Brain pericyte (primary cell): ENCODE measurements at regions not wholly inside any gene's neighbourhood (a gene's known extent, or its start where the extent isn't known, plus 50 kb on each side); places are given as distances from the start of the nearest gene placed in this dataset.
A peak's percentile ranks its signal among the peaks of the same experiment; 100 is the strongest.
"Not testable (repeated sequence)": the region's sequence is repeated elsewhere in the genome, so short reads cannot be mapped to it uniquely, and the experiment has no call there.

Source experiments
- DNase-seq: peaks from one replicate; pipeline ENCODE4 v3.0.0-alpha.2; 2012; ENCODE audit warnings: low read depth, low spot score

GRCh38 chr6:149127212-149127611, 190.3 kb upstream of the TAB2 start:
- DNase-seq, result no peak

DNA sequence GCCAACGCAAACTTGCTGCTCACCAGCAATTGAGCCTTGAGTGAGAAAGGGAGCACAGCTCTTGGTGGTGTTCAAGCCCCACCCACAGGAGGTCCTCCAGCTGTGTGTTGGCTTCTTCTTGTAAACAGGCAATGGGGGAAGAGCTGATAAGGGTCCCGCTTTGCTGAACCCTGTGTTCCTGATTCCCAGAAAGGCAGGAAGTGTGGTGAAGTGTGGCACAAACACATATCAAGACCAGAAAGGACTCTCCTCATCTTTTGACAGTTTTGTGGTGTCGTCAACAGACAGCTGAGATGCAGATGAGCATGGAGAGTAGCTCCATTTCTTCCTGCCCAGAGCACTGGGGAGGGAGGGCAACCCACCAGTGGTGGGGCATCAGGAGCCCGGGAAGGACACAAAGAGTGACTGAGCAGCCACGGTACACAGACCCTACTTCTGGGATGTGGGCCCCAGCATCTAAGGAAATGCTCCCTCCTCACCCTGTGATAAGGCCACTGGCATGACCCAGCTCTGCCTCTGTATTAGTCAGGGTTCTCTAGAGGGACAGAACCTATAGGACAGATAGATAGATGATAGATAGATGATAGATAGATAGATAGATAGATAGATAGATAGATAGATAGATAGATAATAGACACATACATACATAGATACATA, 188.9 kb upstream of the TAB2 start:
- no peak for DNase-seq

- DNase-seq, result no peak
Observed at GRCh38 chr6:149129371-149130077, 188.0 kb upstream of the TAB2 start.

DNA sequence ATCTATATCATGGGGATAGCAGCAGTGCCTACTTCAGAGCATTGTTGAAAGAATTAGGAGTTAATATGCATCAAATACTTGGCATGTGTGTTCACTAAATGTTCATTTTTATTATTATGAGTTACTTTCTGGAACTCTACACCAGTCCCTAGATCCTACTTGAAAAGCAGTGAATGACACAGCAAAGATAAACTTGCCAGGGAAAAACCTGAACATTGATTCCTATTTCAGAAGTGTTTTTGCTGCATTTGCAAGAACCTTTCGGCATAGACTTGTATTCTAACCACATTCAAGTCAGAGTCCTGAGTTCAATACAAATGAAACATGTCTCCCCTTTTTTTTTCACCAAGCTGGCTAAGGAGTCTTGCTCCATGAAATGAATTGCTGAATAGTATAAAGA, 187.4 kb upstream of the TAB2 start:
- DNase-seq, result no peak

DNA sequence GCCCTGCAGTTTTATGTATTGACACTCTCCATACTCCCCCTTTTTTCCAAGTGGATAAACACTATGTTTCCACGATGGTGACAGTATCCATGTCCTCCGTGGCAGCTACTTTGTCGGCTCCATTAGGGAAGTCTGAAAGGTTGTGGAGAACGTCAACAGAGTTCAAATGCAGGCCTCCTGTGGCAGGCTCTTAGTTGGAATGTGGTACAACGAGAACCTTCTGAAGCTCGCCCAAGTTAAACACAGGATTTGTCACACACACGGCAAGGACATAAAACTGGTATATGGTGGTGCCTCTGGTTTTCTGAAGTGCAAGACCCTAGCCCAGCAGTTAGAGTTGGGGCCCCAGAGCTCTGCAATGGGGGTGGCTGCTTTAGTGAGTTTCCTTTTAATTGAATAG, 187.0 kb upstream of the TAB2 start:
- no peak for DNase-seq

DNA sequence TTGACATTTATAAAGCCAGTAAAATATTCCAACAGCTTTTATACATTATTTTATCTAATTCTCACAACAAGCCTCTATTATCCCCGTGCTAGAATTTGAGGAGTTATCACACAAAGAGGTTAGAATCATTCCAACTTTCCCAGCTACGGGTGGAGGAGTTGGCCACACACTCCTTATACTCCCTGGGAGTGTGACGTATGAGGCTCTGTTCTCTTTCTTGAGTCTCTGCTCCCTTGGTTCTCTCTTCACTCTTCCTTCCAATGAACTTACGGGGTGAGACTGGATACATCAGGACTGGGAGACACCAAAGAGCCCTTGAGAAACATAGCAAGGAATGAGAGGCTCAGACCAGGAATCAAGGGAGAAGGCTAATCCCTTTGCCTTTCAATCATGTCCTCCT, 185.6 kb upstream of the TAB2 start:
- DNase-seq, result no peak

GRCh38 chr6:149132336-149132735, 185.2 kb upstream of the TAB2 start:
- no peak for DNase-seq

DNA sequence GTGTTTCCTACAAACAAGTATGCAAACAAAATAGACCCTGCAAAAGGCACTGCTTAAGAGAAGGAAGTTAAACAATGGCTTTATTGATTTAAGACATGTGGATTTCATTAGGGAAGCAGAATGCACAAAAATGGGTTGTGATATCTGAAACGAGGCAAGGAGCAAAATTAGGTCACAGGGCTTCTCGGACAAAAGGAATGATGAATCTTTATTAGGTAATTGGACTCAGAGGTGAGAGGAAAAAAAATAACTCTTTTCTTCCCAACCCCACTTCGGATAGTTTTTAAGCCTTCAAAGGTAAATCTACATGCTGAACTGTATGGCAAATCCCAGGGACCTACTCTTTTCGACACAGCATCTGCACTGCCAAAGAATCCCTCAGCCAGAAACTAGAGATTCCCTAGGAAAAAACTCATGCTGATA, 183.0 kb upstream of the TAB2 start:
- DNase-seq, result peak; percentile 55

DNA sequence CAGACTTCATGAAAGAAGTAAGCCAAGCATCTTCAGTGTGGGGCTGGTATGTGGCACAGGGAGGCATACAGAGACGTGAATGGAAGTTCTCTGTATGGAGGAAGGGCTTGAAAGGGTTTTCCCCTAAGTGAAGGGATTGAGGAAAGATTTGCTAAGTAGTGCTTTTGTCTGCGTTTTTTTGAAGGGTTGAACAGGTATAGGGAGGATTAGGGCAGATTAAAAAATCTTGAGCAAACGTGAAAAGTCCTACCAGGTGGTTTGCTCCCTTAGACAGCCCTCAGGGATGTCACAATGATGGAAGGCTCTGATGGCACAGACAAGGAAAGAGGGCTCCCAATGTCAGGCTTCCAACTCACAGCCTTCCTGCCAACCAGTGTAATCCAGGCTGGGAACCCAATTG, 181.7 kb upstream of the TAB2 start:
- DNase-seq, result no peak

DNA sequence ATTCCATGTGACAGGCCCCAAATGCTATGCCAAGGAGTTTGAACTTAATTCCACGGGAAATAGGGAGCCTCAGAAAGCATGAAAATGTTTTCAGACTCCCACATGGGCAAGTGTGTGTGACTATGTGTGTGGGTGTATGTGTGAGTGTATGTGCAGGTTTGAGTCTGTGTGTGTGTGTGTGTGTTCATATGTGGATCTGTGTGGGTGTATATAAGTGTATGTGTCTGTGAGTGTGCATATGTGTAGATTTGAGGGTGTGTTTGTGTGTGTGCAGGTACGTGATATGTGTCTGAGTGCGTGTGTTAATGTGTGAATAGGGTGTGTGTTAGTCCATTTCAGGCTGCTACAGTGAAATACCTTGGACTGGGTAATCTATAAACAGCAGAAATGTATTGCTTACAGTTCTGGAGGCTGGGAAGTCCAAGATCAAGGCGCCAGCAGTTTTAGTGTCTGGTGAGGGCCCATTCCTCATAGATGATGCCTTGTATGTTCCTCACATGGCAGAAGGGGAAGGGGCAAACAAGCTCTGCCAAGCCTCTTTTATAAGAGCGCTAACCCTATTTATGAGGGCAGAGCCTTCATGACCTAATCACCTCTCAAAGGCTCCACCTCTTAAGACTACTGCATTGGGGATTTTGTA, 181.1 kb upstream of the TAB2 start:
- no peak for DNase-seq

DNA sequence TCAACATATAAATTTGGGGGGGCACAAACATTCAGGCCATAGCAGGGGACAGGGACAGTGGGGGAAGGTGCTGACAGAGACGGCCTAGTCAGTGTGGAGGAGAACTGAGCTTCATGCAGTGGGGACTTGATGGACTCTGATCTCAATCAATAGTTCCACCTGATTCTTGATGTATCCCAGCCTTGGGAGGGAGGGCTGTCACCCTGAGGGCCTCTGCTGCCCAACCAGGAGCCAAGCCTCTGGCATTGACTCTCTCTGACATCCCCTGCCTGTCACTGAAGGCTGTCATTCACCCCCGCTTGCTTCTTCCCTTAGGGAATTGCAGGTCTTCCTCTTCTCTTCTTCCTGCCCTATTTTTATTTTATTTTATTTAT, 180.6 kb upstream of the TAB2 start:
- DNase-seq, result no peak

- no peak for DNase-seq
Observed at GRCh38 chr6:149137594-149137993, 179.9 kb upstream of the TAB2 start.

DNA sequence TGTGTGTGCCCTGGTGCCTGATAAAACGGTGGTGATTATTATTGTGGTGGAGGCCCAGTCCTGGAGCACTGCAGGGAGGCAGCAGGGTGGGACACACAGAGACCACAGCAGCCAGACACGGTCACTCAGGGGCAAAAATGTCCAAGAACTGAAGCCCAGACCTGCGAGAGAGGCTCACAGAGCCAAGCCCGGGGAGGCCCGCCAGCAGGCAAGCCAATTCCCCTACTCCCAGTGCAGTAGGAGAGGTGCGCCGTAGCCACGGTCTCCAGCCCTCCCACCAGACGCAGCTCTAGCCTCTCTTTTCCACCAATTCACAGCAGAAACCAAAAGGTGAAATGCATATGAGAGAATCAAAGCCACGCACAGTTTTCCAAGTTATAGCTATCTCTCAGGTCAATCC, 179.4 kb upstream of the TAB2 start:
- DNase-seq, result no peak

GRCh38 chr6:149138699-149139294, 178.7 kb upstream of the TAB2 start:
- DNase-seq, result no peak

DNA sequence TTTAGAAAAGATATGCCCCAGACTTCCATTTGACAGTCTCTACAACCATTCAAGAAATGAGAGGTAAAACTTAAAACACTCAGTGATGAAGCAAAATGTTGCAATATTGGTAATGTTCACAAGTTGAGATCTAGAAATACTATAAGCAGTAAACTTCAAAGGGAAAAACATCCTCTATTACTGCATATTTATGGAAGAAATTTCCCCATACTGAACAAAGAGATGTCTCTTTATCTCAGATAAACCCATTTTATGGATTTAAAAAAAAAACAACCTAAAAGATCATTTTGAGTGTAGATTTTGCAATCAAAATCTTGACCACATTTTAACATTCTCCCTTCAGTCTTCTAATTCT, 177.8 kb upstream of the TAB2 start:
- no peak for DNase-seq

- DNase-seq, result no peak
Observed at GRCh38 chr6:149140137-149140909, 177.2 kb upstream of the TAB2 start.

- DNase-seq, result no peak
Observed at GRCh38 chr6:149140910-149141290, 176.6 kb upstream of the TAB2 start.

DNA sequence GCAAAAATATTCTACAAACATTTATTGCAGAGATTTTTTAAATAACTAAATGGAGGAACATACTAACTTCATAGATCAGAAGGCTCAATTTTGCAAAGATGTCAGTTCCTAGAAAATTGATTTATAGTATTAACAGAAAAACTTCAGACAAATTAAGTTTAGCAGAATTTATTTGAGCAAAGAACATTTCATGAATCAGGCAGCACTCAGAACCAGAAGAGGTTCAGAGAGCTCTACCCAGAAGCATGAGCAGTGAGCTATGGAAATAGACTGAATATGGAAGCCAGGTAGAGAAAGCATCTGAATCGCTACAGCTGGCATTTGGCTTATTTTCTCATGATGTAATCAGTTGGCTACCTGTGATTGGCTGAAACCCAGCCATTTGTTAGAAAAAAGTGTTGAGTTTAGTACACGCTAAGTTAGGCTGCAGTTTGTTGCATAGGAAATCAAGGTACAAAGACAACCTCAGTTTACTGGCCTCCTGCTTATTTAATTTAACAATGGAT, 174.5 kb upstream of the TAB2 start:
- DNase-seq, result no peak

- not testable (repeated sequence) for DNase-seq
Observed at GRCh38 chr6:149145800-149146199, 171.7 kb upstream of the TAB2 start.

DNA sequence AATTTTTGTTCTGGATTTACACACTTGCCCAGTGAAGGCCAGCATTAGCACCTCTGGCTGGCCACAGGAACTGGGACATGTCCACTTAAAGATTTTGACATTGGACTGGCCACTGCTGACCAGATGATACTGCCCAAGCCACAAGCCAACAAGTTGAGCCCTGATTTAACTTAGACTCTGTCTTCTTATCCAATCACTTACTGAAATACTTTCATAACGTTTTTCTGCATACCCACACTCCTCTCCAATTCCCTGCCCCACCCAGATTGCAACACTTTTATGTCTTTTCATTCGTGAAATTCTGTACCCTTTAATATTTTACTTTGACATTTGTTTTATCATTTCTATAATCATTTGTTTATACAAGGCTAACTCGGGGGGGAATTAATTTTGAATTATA, 170.3 kb upstream of the TAB2 start:
- no peak for DNase-seq

DNA sequence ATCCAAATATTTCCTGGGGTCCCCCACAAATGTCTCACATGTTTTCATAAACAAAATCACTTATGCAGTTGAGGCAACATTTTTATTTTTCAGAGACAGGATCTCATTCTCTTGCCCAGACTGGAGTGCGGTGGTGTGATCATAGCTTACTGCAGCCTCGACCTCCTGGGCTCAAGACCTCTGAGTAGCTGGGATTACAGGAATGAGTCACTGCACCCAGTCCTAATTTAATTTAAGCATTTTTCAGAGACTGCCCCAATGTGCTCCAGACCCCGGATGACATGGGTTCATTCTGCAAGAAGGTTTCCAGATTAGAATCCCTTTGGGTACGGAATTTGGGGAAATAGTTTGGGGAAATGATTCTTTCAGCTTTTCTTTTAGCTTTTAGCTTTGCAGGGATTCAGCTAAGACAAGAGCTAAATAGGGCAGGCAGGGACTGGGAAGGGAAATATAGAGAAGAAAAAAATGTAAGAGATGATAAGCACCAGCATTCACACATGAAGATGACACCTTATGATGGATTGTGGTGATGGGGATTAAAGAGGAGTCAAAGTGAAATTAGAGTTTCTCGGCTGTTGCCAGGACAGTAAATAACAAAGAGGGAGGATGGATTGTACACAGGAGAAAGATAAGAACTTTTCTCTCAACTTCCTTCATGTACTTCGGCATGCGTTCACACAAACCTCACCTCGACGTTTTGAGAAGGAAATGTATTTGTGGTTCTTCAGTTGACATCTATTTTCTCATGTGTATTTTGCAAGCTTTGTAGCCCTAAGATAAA, 169.4 kb upstream of the TAB2 start:
- no peak for DNase-seq
